Prostate gland (tissue), 2 donors: ENCODE measurements at regions not wholly inside any gene's neighbourhood (a gene's known extent, or its start where the extent isn't known, plus 50 kb on each side); places are given as distances from the start of the nearest gene placed in this dataset.

Experiments
- DNase-seq: peaks from one replicate; pipeline ENCODE4 v3.0.0-alpha.2; 2019; ENCODE audit warnings: low spot score
- H3K27ac ChIP-seq, 2 donors: fragments of 200-600 bp; sonication (generic); 2 replicates each; pipeline ENCODE4 v1.5.1; 2017 to 2019
- H3K27me3 ChIP-seq: fragments of 200-600 bp; sonication (generic); replicated peaks from 2 replicates; pipeline ENCODE4 v1.5.1; 2019; ENCODE audit not compliant: insufficient read depth
- H3K36me3 ChIP-seq, 2 donors: fragments of 200-600 bp; sonication (generic); 1 replicate in 1 of 2; 2 replicates in 1 of 2; pipeline versions ENCODE4 v1.5.1 to v1.8.1; 2017 to 2019
- H3K4me1 ChIP-seq: fragments of 200-600 bp; sonication (generic); replicated peaks from 2 replicates; pipeline ENCODE4 v1.5.1; 2019
- H3K4me3 ChIP-seq, 2 donors: fragments of 200-600 bp; sonication (generic); 2 replicates each; pipeline ENCODE4 v1.5.1; 2017 to 2019
- H3K9me3 ChIP-seq: fragments of 200-600 bp; sonication (generic); 2 replicates; pipeline ENCODE4 v1.5.1; 2017
- CTCF ChIP-seq, 4 experiments: fragments of 200-600 bp in 2 of 4; fragments of 450-650 bp in 2 of 4; sonication (generic) in 2 of 4; IDR thresholded peaks; 1 replicate in 3 of 4; 2 replicates in 1 of 4; pipeline ENCODE4 v1.5.1; 2016 to 2019; ENCODE audit warnings: antibody characterized with exemption in 4 of 4, mild to moderate bottlenecking in 2 of 4, moderate library complexity in 2 of 4
- POLR2A ChIP-seq: fragments of 450-650 bp; IDR thresholded peaks from one replicate; pipeline ENCODE4 v1.6.1; 2016; ENCODE audit warnings: antibody characterized with exemption, mild to moderate bottlenecking
- POLR2AphosphoS5 ChIP-seq: sonication (generic); formaldehyde crosslinking; IDR thresholded peaks from one replicate; pipeline ENCODE4 v1.6.1; 2017; ENCODE audit warnings: antibody characterized with exemption
- WGBS: methylation state at CpG from one replicate; pipeline ENCODE4 v1.1.5; 2018; 5-methylcytosine and 5-hydroxymethylcytosine counted together
- intact Hi-C: fragments of 100-400 bp; cut with DNase I; formaldehyde crosslinking; loops from one replicate; pipeline ENCODE4 v1.14.2; 2022

GRCh38 chr7:130947792-130948580 is 214.0 kb upstream of the KLF14 start:
- TF ChIP-seq POLR2AphosphoS5 (no peak), CTCF (IDR thresholded peaks at IDR 0.05) (no peak), POLR2A (no peak)
- H3K9me3 ChIP-seq, result no peaks in the 10 kb centered on the region
- no peak for DNase-seq

GRCh38 chr7:130948822-130949221 is 214.8 kb upstream of the KLF14 start:
- no peaks in the 10 kb centered on the region for H3K9me3 ChIP-seq
- TF ChIP-seq CTCF (IDR thresholded peaks at IDR 0.05) (no peak), POLR2AphosphoS5 (no peak), POLR2A (no peak)
- H3K4me1 ChIP-seq, result no peaks in the 10 kb centered on the region
- H3K27me3 ChIP-seq, result no peaks in the 10 kb centered on the region
- no peak for DNase-seq
- H3K36me3 ChIP-seq, result no peaks in the 10 kb centered on the region
- WGBS, result 96% methylated on average over 1 of the region's 1 CpG
- no peak overlapping the region for H3K27ac ChIP-seq
- H3K4me3 ChIP-seq, result no peak overlapping the region
- intact Hi-C loops, result no loop called here

More at GRCh38 chr7:130947792-130948580, 214.0 kb upstream of the KLF14 start:
- WGBS, result 93% methylated on average over 6 of the region's 6 CpGs
- Histone ChIP-seq H3K36me3 (no peaks in the 10 kb centered on the region), H3K27ac (no peak overlapping the region), H3K27me3 (no peaks in the 10 kb centered on the region), H3K4me1 (peaks cover 2% of the 10 kb centered on the region), H3K4me3 (no peak overlapping the region)
- intact Hi-C loops, result no loop called here

- no peak overlapping the region for H3K4me3 ChIP-seq
- H3K36me3 ChIP-seq, result no peaks in the 10 kb centered on the region
- TF ChIP-seq POLR2A (no peak), POLR2AphosphoS5 (no peak), CTCF (IDR thresholded peaks at IDR 0.05) (no peak)
- intact Hi-C loops, result no loop called here
- no peaks in the 10 kb centered on the region for H3K27me3 ChIP-seq
- no peak overlapping the region for H3K27ac ChIP-seq
- no peaks in the 10 kb centered on the region for H3K9me3 ChIP-seq
- no peaks in the 10 kb centered on the region for H3K4me1 ChIP-seq
- DNase-seq, result no peak
- 93% methylated on average over 2 of the region's 2 CpGs for WGBS
Observed at GRCh38 chr7:130949550-130949949, 215.5 kb upstream of the KLF14 start.

GRCh38 chr7:130950054-130950453 is 216.0 kb upstream of the KLF14 start:
- H3K4me3 ChIP-seq, result no peak overlapping the region

More at GRCh38 chr7:130950054-130950453, 216.0 kb upstream of the KLF14 start:
- no peaks in the 10 kb centered on the region for H3K9me3 ChIP-seq
- no peaks in the 10 kb centered on the region for H3K4me1 ChIP-seq
- no peak for DNase-seq
- no peak overlapping the region for H3K27ac ChIP-seq
- H3K36me3 ChIP-seq, result no peaks in the 10 kb centered on the region
- TF ChIP-seq POLR2AphosphoS5, result no peak
- TF ChIP-seq CTCF (IDR thresholded peaks at IDR 0.05), result no peak
- no peak for TF ChIP-seq POLR2A
- intact Hi-C loops, result no loop called here
- no peaks in the 10 kb centered on the region for H3K27me3 ChIP-seq
- 85% methylated on average over 1 of the region's 1 CpG for WGBS
